ENCODE measurements at regions not wholly inside any gene's neighbourhood (a gene's known extent, or its start where the extent isn't known, plus 50 kb on each side); places are given as distances from the start of the nearest gene placed in this dataset.

DNA sequence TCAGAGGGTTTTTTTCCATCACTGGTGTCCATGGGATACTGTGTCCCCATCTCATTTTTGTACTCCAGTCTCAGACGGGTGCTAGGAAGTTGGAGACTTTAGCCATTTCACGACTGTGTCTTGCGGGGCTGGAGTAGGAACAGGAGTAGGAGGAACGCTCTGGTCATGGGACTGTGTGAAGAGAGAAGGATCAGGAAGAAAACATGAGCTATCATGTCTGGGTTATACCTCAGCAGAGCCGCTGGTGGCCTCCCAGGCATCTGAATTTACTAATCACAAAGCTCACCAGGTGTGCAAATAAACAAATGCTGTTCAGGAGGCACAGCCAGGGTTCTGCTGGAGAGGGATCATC is 225.4 kb downstream of the SEC14L1 start:
- CTCF ChIA-PET: interaction anchor here (1.0 to 2.1 kb wide), 2 partner anchors 34 kb away, joined by 4 to 6 read pairs; no protein-coding TSS in a partner anchor
- peaks cover 10% of the 10 kb centered on the region for H3K27me3 Mint-ChIP-seq (ENCODE audit: low read depth)
- H3K9me3 Mint-ChIP-seq (ENCODE audit: insufficient read depth): no peaks in the 10 kb centered on the region
- H3K36me3 Mint-ChIP-seq (ENCODE audit: low read depth): no peaks in the 10 kb centered on the region
- ATAC-seq (no peak), DNase-seq (no peak)
- peaks cover 60% of the 10 kb centered on the region for H3K4me1 Mint-ChIP-seq (ENCODE audit: low read depth)
- H3K27ac Mint-ChIP-seq: no peak overlapping the region
- POLR2A ChIA-PET: no interaction called here
- no peak overlapping the region for H3K4me3 Mint-ChIP-seq

DNA sequence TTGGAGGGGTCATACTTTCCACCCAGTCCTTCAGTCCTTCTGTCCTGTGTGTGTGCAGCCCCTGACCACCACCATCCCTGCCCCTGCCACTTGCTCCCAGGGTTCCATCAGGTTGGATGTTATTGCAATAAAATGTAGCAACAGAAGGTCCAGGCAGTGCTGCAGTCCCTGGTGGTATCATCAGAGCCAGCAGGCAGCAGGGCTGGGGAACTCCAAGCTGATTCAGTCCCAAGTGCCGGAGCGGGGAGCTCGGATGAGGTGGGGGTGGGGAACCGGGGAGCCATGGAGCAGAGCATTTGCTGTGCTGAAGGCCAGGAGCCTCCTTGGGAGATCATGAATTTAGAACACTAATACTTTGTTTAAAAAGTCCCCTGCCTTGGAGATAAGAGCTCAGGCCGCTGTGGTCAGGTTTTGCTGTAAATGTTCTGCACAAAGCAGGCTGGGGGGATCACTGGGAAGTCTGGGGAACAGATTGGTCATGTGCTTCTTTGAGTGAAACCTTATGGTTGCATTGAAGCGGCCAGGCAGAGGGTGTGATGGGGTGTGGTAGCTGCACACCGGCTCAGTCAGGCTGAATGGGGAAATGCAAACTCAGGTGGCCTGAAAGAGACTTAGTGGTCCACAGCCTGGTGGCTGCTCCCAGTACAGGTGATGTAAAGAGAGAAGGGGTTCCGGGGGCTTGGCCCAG is 225.9 kb downstream of the SEC14L1 start:
- Mint-ChIP-seq H3K27ac (no peak overlapping the region), H3K9me3 (ENCODE audit: insufficient read depth) (no peaks in the 10 kb centered on the region), H3K4me1 (ENCODE audit: low read depth) (peaks cover 65% of the 10 kb centered on the region), H3K36me3 (ENCODE audit: low read depth) (no peaks in the 10 kb centered on the region), H3K4me3 (no peak overlapping the region), H3K27me3 (ENCODE audit: low read depth) (peaks cover 10% of the 10 kb centered on the region)
- peak; percentile 69 for ATAC-seq
- no peak for DNase-seq
- POLR2A ChIA-PET: no interaction called here
- CTCF ChIA-PET: interaction anchor here (1.0 to 2.1 kb wide), 2 partner anchors 33 to 34 kb away, joined by 4 to 6 read pairs; no protein-coding TSS in a partner anchor

DNA sequence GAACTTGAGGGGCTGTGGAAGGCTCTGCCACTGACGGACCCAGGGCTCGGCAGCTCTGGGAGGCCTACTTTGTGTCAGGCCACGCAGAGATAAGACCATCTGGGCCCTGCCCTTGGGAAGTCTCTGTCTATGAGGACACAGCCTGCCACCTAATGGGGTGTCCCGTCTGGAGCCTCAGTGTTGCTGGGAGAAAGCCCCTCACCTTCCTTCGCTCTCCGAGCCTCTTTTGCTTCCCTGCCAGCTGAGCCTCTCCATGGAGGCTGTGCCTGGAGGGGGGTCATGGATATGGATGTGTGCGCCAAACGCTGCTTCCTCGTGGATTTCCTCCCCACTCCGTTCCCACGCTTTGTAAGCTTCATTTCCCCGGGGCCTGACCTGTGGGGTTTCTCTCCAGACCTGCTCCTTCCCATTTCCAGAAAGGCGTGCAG is 228.8 kb downstream of the SEC14L1 start:
- ChIA-PET CTCF (interaction anchor here (1.4 kb wide), 1 partner anchor 21 kb away, joined by 3 read pairs; no protein-coding TSS in a partner anchor), POLR2A (interaction anchor here (0.6 to 0.9 kb wide), 2 partner anchors 11 to 89 kb away, joined by 3 read pairs; no protein-coding TSS in a partner anchor)
- no peaks in the 10 kb centered on the region for H3K9me3 Mint-ChIP-seq (ENCODE audit: insufficient read depth)
- H3K4me3 Mint-ChIP-seq: no peak overlapping the region
- H3K4me1 Mint-ChIP-seq (ENCODE audit: low read depth): peaks cover 56% of the 10 kb centered on the region
- peaks cover 5% of the 10 kb centered on the region for H3K36me3 Mint-ChIP-seq (ENCODE audit: low read depth)
- no peak for ATAC-seq
- no peak for DNase-seq
- peaks cover 10% of the 10 kb centered on the region for H3K27me3 Mint-ChIP-seq (ENCODE audit: low read depth)
- no peak overlapping the region for H3K27ac Mint-ChIP-seq

DNA sequence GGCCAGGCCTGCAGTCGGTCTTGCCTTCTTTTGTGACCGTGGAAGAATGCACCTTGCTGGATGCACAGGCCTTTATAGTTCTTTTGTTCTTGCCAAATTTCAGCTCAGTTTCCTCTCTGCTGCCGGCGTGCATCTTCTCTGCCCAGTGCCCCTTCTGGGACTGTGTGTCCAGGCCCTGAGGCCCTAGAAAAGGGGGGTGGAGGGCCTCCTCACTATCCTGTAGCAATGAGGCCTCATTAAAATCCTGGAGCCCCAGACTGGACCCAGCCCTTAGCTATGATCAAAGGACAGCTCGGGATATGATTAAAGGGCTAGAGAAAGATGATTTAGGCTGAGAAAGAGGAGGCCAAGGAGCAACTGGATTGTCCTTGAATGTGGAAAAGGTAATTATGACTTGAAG is 229.8 kb downstream of the SEC14L1 start:
- CTCF ChIA-PET: interaction anchor here (0.6 to 1.4 kb wide), 5 partner anchors 8 to 70 kb away, joined by 3 to 6 read pairs (median 3); no protein-coding TSS in a partner anchor
- ATAC-seq: no peak
- DNase-seq: no peak
- Mint-ChIP-seq H3K4me3 (no peak overlapping the region), H3K27ac (peak overlapping the region; percentile 62), H3K4me1 (ENCODE audit: low read depth) (peaks cover 54% of the 10 kb centered on the region), H3K27me3 (ENCODE audit: low read depth) (peaks cover 4% of the 10 kb centered on the region), H3K9me3 (ENCODE audit: insufficient read depth) (no peaks in the 10 kb centered on the region), H3K36me3 (ENCODE audit: low read depth) (peaks cover 14% of the 10 kb centered on the region)
- POLR2A ChIA-PET: interaction anchor here (0.9 to 1.2 kb wide), 2 partner anchors 39 to 88 kb away, joined by 3 read pairs; no protein-coding TSS in a partner anchor

DNA sequence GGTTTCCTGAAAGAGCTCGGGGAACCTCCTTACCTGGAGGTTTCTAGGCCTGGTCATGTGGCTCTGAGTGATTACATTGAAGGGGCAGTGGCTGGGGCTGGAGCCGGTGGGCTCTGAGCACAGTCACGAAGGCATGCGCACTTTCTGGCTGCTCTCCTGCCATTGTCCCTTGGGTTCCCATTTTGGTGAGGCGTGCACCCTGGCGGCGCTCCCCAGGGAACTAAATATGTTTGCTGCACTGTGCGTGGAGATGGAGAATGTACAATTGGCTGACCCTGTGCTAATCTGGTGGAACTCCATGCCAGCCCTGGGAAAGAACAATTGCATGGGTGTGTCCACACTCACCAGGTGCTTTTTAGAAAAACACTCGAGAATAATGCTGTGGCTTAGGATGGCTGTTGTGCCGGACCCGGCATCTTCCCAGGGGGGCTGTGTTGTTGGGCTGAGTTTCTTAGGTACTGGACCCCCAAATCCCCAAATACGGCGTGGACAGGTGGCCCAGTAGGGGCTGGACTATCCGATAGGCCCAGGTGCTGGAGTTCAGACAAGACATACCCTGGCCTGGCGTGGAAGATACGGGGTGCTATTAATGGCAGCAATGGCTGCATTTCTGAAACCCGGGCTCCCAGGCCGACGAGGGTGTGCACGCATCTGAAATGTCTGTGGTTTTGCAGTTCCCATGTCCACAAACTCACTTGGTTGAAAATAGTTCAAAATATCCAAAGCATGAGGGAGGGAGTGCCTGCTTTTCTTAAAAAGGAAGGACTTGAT is 230.5 kb downstream of the SEC14L1 start:
- DNase-seq: no peak
- Mint-ChIP-seq H3K27me3 (ENCODE audit: low read depth) (peaks cover 4% of the 10 kb centered on the region), H3K4me1 (ENCODE audit: low read depth) (peaks cover 54% of the 10 kb centered on the region), H3K27ac (peak overlapping the region; percentile 62), H3K4me3 (peak overlapping the region; percentile 79), H3K36me3 (ENCODE audit: low read depth) (peaks cover 21% of the 10 kb centered on the region), H3K9me3 (ENCODE audit: insufficient read depth) (no peaks in the 10 kb centered on the region)
- ChIA-PET CTCF (interaction anchor here (0.6 to 1.4 kb wide), 4 partner anchors 9 to 69 kb away, joined by 3 to 6 read pairs (median 3); no protein-coding TSS in a partner anchor), POLR2A (interaction anchor here (1.2 kb wide), 1 partner anchor 40 kb away, joined by 3 read pairs; no protein-coding TSS in a partner anchor)
- ATAC-seq: no peak

DNA sequence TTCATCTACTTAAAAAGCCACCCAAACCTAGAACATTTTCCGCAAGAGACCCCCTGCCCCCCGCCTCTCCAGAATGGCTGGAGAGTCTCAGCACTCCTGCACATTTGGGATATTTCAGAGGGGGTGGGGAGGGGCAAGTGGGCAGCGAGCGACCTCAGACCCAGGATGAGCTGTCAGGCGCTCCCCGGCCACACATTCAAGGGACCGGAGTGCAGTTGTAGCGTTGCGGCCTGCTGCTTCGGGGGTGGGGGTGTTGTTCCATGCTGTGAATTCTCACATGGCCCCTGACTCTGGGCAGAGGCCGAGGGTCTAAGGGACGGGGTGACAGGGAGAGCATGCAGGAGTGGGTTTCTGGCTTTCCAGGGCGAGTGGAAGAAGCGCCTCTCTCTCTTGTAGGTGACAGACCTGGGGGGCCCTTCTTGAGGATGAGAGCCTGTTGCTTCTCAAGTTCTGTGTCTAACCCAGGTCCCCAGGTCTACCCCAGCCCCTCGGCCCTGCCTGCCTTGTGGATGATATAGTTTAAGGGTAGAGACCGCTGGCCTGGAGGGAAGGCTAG is 231.2 kb downstream of the SEC14L1 start:
- H3K9me3 Mint-ChIP-seq (ENCODE audit: insufficient read depth): no peaks in the 10 kb centered on the region
- H3K4me1 Mint-ChIP-seq (ENCODE audit: low read depth): peaks cover 54% of the 10 kb centered on the region
- ATAC-seq (no peak), DNase-seq (no peak)
- peak overlapping the region; percentile 79 for H3K4me3 Mint-ChIP-seq
- peaks cover 27% of the 10 kb centered on the region for H3K36me3 Mint-ChIP-seq (ENCODE audit: low read depth)
- CTCF ChIA-PET: interaction anchor here (1.5 to 5.0 kb wide), 3 partner anchors 17 to 41 kb away, joined by 5 to 59 read pairs (median 7); no protein-coding TSS in a partner anchor
- H3K27me3 Mint-ChIP-seq (ENCODE audit: low read depth): peaks cover 4% of the 10 kb centered on the region
- POLR2A ChIA-PET: interaction anchor here (1.8 kb wide), 1 partner anchor 40 kb away, joined by 5 read pairs; no protein-coding TSS in a partner anchor
- peak overlapping the region; percentile 88 for H3K27ac Mint-ChIP-seq

DNA sequence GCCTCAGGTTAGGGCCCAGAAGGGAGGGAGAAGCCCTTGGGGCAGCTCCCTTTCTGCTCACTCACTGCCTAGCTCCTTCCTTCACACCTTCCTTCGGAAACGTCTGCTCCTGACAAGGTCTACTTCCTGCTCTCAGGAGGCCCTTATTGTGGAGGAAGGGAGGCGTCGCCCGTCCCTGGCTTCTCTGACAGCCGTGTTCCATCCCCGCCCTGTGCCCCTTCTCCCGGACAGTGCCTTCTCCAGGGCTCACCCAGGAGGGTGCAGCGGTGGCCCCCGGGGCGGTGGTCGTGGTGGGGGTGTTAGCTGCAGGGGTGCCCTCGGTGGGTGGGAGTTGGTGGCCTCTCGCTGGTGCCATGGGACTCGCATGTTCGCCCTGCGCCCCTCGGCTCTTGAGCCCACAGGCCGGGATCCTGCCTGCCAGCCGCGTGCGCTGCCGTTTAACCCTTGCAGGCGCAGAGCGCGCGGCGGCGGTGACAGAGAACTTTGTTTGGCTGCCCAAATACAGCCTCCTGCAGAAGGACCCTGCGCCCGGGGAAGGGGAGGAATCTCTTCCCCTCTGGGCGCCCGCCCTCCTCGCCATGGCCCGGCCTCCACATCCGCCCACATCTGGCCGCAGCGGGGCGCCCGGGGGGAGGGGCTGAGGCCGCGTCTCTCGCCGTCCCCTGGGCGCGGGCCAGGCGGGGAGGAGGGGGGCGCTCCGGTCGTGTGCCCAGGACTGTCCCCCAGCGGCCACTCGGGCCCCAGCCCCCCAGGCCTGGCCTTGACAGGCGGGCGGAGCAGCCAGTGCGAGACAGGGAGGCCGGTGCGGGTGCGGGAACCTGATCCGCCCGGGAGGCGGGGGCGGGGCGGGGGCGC is 231.9 kb downstream of the SEC14L1 start:
- CTCF ChIA-PET: interaction anchor here (0.9 to 5.0 kb wide), 4 partner anchors 17 to 42 kb away, joined by 3 to 59 read pairs (median 6); no protein-coding TSS in a partner anchor

DNA sequence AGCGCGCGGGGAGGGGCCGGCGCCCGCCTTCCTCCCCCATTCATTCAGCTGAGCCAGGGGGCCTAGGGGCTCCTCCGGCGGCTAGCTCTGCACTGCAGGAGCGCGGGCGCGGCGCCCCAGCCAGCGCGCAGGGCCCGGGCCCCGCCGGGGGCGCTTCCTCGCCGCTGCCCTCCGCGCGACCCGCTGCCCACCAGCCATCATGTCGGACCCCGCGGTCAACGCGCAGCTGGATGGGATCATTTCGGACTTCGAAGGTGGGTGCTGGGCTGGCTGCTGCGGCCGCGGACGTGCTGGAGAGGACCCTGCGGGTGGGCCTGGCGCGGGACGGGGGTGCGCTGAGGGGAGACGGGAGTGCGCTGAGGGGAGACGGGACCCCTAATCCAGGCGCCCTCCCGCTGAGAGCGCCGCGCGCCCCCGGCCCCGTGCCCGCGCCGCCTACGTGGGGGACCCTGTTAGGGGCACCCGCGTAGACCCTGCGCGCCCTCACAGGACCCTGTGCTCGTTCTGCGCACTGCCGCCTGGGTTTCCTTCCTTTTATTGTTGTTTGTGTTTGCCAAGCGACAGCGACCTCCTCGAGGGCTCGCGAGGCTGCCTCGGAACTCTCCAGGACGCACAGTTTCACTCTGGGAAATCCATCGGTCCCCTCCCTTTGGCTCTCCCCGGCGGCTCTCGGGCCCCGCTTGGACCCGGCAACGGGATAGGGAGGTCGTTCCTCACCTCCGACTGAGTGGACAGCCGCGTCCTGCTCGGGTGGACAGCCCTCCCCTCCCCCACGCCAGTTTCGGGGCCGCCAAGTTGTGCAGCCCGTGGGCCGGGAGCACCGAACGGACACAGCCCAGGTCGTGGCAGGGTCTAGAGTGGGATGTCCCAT is 232.8 kb downstream of the SEC14L1 start:
- Mint-ChIP-seq H3K9me3 (ENCODE audit: insufficient read depth) (no peaks in the 10 kb centered on the region), H3K4me1 (ENCODE audit: low read depth) (peaks cover 65% of the 10 kb centered on the region), H3K27ac (peak overlapping the region; percentile 93), H3K4me3 (peak overlapping the region; percentile 95), H3K27me3 (ENCODE audit: low read depth) (peaks cover 2% of the 10 kb centered on the region), H3K36me3 (ENCODE audit: low read depth) (peaks cover 38% of the 10 kb centered on the region)
- DNase-seq (peak; percentile 71), ATAC-seq (peak; percentile 28)
- ChIA-PET POLR2A (interaction anchor here (0.6 to 3.1 kb wide), 10 partner anchors 9 to 585 kb away, joined by 3 to 54 read pairs (median 4); partner anchors contain the start of gene TNRC6C), CTCF (interaction anchor here (0.9 to 5.0 kb wide), 13 partner anchors 9 to 71 kb away, joined by 3 to 59 read pairs (median 8); no protein-coding TSS in a partner anchor)

More for the DNA sequence above, 231.9 kb downstream of the SEC14L1 start:
- DNase-seq (peak; percentile 83), ATAC-seq (peak; percentile 49)
- H3K4me1 Mint-ChIP-seq (ENCODE audit: low read depth): peaks cover 56% of the 10 kb centered on the region
- peak overlapping the region; percentile 88 for H3K27ac Mint-ChIP-seq
- no peaks in the 10 kb centered on the region for H3K9me3 Mint-ChIP-seq (ENCODE audit: insufficient read depth)
- peaks cover 31% of the 10 kb centered on the region for H3K36me3 Mint-ChIP-seq (ENCODE audit: low read depth)
- POLR2A ChIA-PET: interaction anchor here (0.6 to 1.8 kb wide), 4 partner anchors 28 to 41 kb away, joined by 3 to 5 read pairs (median 4); no protein-coding TSS in a partner anchor
- peaks cover 4% of the 10 kb centered on the region for H3K27me3 Mint-ChIP-seq (ENCODE audit: low read depth)
- H3K4me3 Mint-ChIP-seq: peak overlapping the region; percentile 79

DNA sequence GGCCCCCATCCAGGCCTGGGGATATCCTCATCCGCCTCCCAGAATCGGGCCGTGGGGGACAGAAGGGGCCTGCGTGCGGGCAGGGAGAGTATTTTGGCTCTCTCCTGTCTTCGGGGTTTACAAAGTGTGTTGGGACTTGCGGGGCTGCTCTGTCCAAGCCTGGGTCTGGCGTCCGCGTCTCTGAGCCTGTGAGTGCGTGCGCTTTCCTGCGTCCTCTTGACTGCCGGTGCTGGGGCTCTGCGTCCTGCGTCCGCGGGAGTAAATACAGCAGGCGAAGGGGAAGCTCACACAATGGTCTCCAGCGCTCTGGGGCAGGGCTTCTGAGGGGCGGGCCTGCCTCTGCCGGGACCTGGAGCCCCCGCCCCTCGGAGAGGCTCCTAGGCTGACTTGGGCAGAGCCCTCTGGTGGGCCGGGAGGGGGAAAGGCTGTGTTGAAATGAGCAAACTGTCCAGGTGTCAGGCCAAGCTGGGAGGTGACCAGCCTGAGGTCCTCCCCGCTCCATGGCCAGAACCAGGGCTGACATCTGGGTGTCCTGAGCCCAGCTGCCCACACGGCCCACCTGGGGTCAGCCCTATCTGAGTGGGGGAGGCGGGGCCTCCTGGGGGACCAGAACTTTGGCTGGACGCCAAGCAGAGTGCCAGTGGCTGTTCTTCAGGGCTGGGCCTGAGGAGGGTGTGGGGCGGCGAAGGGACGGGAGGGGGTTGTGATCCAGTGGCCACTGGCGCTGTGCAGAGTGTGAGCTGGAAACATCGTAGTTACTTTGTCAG is 233.6 kb downstream of the SEC14L1 start:
- ChIA-PET POLR2A (interaction anchor here (0.6 to 3.1 kb wide), 13 partner anchors 9 to 584 kb away, joined by 3 to 54 read pairs (median 4); partner anchors contain the start of gene TNRC6C), CTCF (interaction anchor here (0.6 to 5.0 kb wide), 13 partner anchors 8 to 84 kb away, joined by 3 to 59 read pairs (median 10); no protein-coding TSS in a partner anchor)
- H3K4me1 Mint-ChIP-seq (ENCODE audit: low read depth): peaks cover 71% of the 10 kb centered on the region
- H3K9me3 Mint-ChIP-seq (ENCODE audit: insufficient read depth): no peaks in the 10 kb centered on the region
- peaks cover 38% of the 10 kb centered on the region for H3K36me3 Mint-ChIP-seq (ENCODE audit: low read depth)
- DNase-seq: peak; percentile 90
- peak overlapping the region; percentile 93 for H3K27ac Mint-ChIP-seq
- ATAC-seq: peak; percentile 77
- peak overlapping the region; percentile 95 for H3K4me3 Mint-ChIP-seq
- no peaks in the 10 kb centered on the region for H3K27me3 Mint-ChIP-seq (ENCODE audit: low read depth)

Data from activated CD8-positive, alpha-beta T cell treated with anti-CD3 and anti-CD28 coated beads, Interleukin-2, amount 10 ng/mL, durations not matched to agents 7 days and 5 days (primary cell).